ENCODE measurements at regions not wholly inside any gene's neighbourhood (a gene's known extent, or its start where the extent isn't known, plus 50 kb on each side); places are given as distances from the start of the nearest gene placed in this dataset.

DNA sequence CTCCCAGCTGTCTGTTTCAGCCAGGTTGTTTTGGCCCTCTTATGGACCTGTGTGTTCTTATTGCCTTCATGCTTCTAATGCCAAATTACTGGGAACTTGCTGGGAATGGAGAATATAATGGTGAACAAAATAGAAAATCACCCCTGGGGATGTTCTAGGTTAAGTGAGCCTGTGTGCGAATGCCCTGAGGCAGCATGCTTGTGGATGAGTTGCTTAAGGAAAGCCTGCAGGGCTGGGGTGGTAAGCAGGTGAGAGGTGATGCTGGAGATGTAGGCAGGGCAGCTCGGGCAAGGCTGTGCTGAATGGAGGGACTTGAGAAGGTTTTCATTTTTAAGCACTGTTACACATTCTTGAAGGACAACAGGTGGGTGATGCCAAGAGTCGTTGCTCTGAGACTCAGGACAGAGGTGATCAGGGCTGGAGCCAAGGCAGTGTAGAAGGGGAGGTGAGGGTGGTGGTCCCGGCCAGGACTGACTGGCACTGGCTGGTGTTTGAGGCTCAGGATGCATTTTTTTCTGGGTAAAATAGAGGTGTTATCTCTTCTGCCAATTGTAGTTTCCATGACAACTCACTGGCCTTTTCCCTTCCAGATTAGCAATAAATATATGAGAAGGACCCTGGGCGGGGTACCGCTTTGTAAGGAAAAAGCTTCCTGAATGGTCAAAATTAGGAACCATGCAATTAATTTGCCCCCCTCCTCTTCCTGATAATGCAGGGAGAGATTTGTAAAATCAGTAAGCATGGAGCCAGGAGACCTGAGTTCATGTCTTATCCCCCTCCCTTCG, 342.8 kb downstream of the ICE1 start:
- no peak overlapping the region for H3K4me3 Mint-ChIP-seq (ENCODE audit: unreplicated experiment)
- DNase-seq (ENCODE audit: low spot score): no peak
- no peaks in the 10 kb centered on the region for H3K27me3 Mint-ChIP-seq (ENCODE audit: low read depth)
- TF ChIP-seq, protein P1, sequence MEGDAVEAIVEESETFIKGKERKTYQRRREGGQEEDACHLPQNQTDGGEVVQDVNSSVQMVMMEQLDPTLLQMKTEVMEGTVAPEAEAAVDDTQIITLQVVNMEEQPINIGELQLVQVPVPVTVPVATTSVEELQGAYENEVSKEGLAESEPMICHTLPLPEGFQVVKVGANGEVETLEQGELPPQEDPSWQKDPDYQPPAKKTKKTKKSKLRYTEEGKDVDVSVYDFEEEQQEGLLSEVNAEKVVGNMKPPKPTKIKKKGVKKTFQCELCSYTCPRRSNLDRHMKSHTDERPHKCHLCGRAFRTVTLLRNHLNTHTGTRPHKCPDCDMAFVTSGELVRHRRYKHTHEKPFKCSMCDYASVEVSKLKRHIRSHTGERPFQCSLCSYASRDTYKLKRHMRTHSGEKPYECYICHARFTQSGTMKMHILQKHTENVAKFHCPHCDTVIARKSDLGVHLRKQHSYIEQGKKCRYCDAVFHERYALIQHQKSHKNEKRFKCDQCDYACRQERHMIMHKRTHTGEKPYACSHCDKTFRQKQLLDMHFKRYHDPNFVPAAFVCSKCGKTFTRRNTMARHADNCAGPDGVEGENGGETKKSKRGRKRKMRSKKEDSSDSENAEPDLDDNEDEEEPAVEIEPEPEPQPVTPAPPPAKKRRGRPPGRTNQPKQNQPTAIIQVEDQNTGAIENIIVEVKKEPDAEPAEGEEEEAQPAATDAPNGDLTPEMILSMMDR (IDR thresholded peaks at IDR 0.05): no peak
- H3K27ac Mint-ChIP-seq (ENCODE audit: unreplicated experiment): no peak overlapping the region
- peaks cover 3% of the 10 kb centered on the region for H3K9me3 Mint-ChIP-seq (ENCODE audit: low read depth)
- no peaks in the 10 kb centered on the region for H3K4me1 Mint-ChIP-seq (ENCODE audit: low read depth)
- H3K36me3 Mint-ChIP-seq (ENCODE audit: low read depth): no peaks in the 10 kb centered on the region

DNA sequence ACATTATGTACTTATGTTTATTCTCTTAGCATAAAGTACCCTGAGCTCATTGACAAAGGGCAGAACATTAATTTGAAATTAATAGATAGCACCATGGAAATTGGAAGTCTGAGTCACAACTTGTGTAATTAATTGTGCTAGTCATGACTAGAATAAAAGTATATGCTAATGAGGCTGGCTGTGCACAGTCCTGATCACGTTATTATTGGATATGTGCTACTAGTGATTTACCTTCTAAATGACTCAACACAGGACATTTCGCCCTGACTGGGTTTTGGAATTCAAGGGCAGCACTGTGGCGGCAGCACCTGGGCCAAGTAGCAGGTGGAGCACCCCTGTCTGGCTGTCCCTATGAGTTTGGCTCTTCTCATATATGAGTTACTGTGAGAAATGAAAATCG, 341.8 kb downstream of the ICE1 start:
- Mint-ChIP-seq H3K27ac (ENCODE audit: unreplicated experiment) (no peak overlapping the region), H3K27me3 (ENCODE audit: low read depth) (no peaks in the 10 kb centered on the region), H3K4me1 (ENCODE audit: low read depth) (no peaks in the 10 kb centered on the region), H3K4me3 (ENCODE audit: unreplicated experiment) (no peak overlapping the region), H3K36me3 (ENCODE audit: low read depth) (no peaks in the 10 kb centered on the region), H3K9me3 (ENCODE audit: low read depth) (peaks cover 3% of the 10 kb centered on the region)
- no peak for DNase-seq (ENCODE audit: low spot score)
- TF ChIP-seq, protein P1 (IDR thresholded peaks at IDR 0.05): no peak

DNA sequence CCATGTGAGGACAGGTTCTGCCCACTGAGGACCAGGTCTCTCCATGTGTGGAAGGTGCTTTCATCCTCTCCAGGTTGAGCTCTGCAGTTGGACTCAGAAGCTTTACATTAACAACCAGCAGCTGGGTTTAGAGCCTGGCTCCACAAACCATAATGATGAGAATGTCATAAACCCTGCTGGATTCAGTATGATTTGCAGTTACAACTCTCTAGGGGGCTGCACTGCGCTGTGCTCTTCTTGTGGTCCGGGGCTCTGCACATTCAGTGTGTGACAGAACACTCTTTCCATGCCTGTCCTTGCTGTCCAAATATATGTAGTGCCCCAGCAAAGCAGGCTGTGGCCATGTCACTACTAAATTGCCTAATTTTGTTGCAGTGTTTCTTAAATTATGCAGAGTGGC, 334.3 kb downstream of the ICE1 start:
- no peak for DNase-seq (ENCODE audit: low spot score)
- Mint-ChIP-seq H3K4me3 (ENCODE audit: unreplicated experiment) (no peak overlapping the region), H3K9me3 (ENCODE audit: low read depth) (peaks cover 8% of the 10 kb centered on the region), H3K4me1 (ENCODE audit: low read depth) (no peaks in the 10 kb centered on the region), H3K36me3 (ENCODE audit: low read depth) (no peaks in the 10 kb centered on the region), H3K27me3 (ENCODE audit: low read depth) (no peaks in the 10 kb centered on the region), H3K27ac (ENCODE audit: unreplicated experiment) (no peak overlapping the region)
- TF ChIP-seq, protein P1 (IDR thresholded peaks at IDR 0.05): no peak

DNA sequence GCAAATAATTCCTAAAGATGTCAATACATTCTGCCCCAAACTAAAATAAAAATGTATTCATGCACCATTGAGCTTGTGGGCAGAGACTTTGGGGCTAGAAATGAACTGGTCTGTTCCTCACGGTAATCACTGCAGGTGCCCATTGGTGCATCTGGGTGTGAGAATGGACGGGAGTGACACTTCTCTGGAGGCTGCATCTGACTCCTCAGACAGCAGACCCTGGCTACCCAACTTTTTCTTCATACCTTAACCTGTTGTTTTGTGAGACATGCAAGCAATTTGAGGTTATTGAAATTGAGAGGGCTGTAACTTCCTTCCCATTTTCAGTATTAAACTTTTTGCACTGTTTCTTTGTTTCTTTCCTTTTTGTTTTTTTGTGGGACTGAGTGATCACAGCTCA, 333.4 kb downstream of the ICE1 start:
- DNase-seq (ENCODE audit: low spot score): no peak
- Mint-ChIP-seq H3K9me3 (ENCODE audit: low read depth) (peaks cover 5% of the 10 kb centered on the region), H3K36me3 (ENCODE audit: low read depth) (no peaks in the 10 kb centered on the region), H3K4me1 (ENCODE audit: low read depth) (no peaks in the 10 kb centered on the region), H3K4me3 (ENCODE audit: unreplicated experiment) (no peak overlapping the region), H3K27me3 (ENCODE audit: low read depth) (peaks cover 2% of the 10 kb centered on the region), H3K27ac (ENCODE audit: unreplicated experiment) (no peak overlapping the region)
- TF ChIP-seq, protein P1 (IDR thresholded peaks at IDR 0.05): no peak

DNA sequence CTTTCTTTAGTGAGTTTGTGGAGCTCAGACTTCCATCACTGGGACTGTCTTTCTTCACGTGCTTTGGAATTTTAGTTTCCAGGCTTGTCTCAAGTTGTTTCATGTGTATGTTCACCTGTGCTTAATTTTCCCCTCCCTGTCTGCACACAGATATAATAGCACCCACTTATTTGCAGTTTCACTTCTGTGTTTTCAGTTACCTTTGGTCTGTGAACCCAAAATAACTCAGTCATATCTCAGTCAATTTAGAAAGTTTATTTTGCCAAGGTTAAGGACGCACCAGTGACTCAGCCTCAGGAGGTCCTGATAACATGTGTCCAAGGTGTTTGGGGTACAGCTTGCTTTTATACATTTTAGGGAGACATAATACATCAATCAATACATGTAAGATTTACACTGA, 330.4 kb downstream of the ICE1 start:
- Mint-ChIP-seq H3K9me3 (ENCODE audit: low read depth) (peaks cover under 1% of the 10 kb centered on the region), H3K36me3 (ENCODE audit: low read depth) (no peaks in the 10 kb centered on the region), H3K27me3 (ENCODE audit: low read depth) (peaks cover 2% of the 10 kb centered on the region), H3K27ac (ENCODE audit: unreplicated experiment) (no peak overlapping the region), H3K4me1 (ENCODE audit: low read depth) (no peaks in the 10 kb centered on the region), H3K4me3 (ENCODE audit: unreplicated experiment) (no peak overlapping the region)
- DNase-seq (ENCODE audit: low spot score): no peak
- TF ChIP-seq, protein P1 (IDR thresholded peaks at IDR 0.05): no peak

Data from chondrocyte (in vitro differentiated cells).